Keratinocyte (primary cell): ENCODE measurements at regions not wholly inside any gene's neighbourhood (a gene's known extent, or its start where the extent isn't known, plus 50 kb on each side); places are given as distances from the start of the nearest gene placed in this dataset.

ENCODE experiments used
- DNase-seq: peaks from one replicate; pipeline ENCODE4 v3.0.0-alpha.2; 2011; ENCODE audit warnings: low read depth, missing footprints, low spot score
- FAIRE-seq: peaks from 2 replicates; lab custom pipeline; 2011; peaks lifted over from hg19 to GRCh38; lab: Jason Lieb, UNC
- H2AFZ ChIP-seq: 2 replicates; pipeline ENCODE4 v1.6.0; 2012; ENCODE audit warnings: low read length, control low read depth, inconsistent platforms; ENCODE audit not compliant: control insufficient read depth
- H3K27ac ChIP-seq: 2 replicates; pipeline ENCODE4 v1.5.1; 2011; ENCODE audit warnings: low read length; ENCODE audit not compliant: control insufficient read depth, insufficient read depth
- H3K27me3 ChIP-seq: 3 replicates; pipeline ENCODE4 v1.6.0; 2011; ENCODE audit warnings: low read length; ENCODE audit not compliant: control insufficient read depth, insufficient read depth; ENCODE audit errors: extremely low read depth
- H3K36me3 ChIP-seq, 2 experiments: 2 replicates in 1 of 2; 3 replicates in 1 of 2; pipeline ENCODE4 v1.5.1; 2011; ENCODE audit warnings: low read length in 2 of 2, mild to moderate bottlenecking in 1 of 2; ENCODE audit not compliant: control insufficient read depth in 2 of 2, insufficient read depth in 2 of 2; ENCODE audit errors: extremely low read depth in 1 of 2
- H3K4me1 ChIP-seq: 3 replicates; pipeline ENCODE4 v1.5.1; 2011; ENCODE audit warnings: low read length; ENCODE audit not compliant: control insufficient read depth, insufficient read depth; ENCODE audit errors: extremely low read depth
- H3K4me2 ChIP-seq: 3 replicates; pipeline ENCODE4 v1.6.0; 2011; ENCODE audit warnings: low read depth, low read length; ENCODE audit not compliant: control insufficient read depth, insufficient read depth; ENCODE audit errors: extremely low read depth
- H3K4me3 ChIP-seq, 3 experiments: fragments of 200-600 bp in 1 of 3; sonication (generic) in 1 of 3; 2 replicates in 2 of 3; 3 replicates in 1 of 3; pipeline ENCODE4 v1.5.1; 2011 to 2016; ENCODE audit warnings: low read length in 3 of 3, mild to moderate bottlenecking in 3 of 3, control low read depth in 2 of 3, inconsistent platforms in 1 of 3, low read depth in 1 of 3, mixed read lengths in 1 of 3, mixed run types in 1 of 3, moderate library complexity in 1 of 3; ENCODE audit not compliant: control insufficient read depth in 2 of 3, insufficient read depth in 2 of 3; ENCODE audit errors: extremely low read depth in 1 of 3
- H3K79me2 ChIP-seq: 2 replicates; pipeline ENCODE4 v1.6.0; 2012; ENCODE audit warnings: low read length; ENCODE audit not compliant: control insufficient read depth, insufficient read depth
- H3K9ac ChIP-seq: 3 replicates; pipeline ENCODE4 v1.6.0; 2011; ENCODE audit warnings: low read length; ENCODE audit not compliant: control insufficient read depth, insufficient read depth; ENCODE audit errors: extremely low read depth
- H3K9me1 ChIP-seq: 3 replicates; pipeline ENCODE4 v1.6.0; 2011; ENCODE audit warnings: low read length; ENCODE audit not compliant: control insufficient read depth, insufficient read depth; ENCODE audit errors: extremely low read depth
- H3K9me3 ChIP-seq: 2 replicates; pipeline ENCODE4 v1.5.1; 2012; ENCODE audit warnings: low read depth, low read length; ENCODE audit not compliant: control insufficient read depth
- H4K20me1 ChIP-seq: 3 replicates; pipeline ENCODE4 v1.6.0; 2011; ENCODE audit warnings: low read length; ENCODE audit not compliant: control insufficient read depth, insufficient read depth; ENCODE audit errors: extremely low read depth
- CTCF ChIP-seq, 3 experiments: IDR thresholded peaks in 1 of 3; conservative IDR thresholded peaks in 1 of 3; optimal IDR thresholded peaks in 1 of 3; 2 replicates in 2 of 3; 3 replicates in 1 of 3; pipeline versions ENCODE3 to v1.5.1; 2011; ENCODE audit warnings: low read length in 3 of 3, mild to moderate bottlenecking in 3 of 3, moderate library complexity in 2 of 3, control low read depth in 1 of 3, inconsistent platforms in 1 of 3; ENCODE audit not compliant: insufficient read depth in 2 of 3; ENCODE audit errors: extremely low read depth in 1 of 3
- EZH2 ChIP-seq: IDR thresholded peaks from one replicate; pipeline ENCODE4 v1.6.1; 2012; ENCODE audit warnings: inconsistent platforms, mild to moderate bottlenecking, low read length, moderate library complexity
- dilution Hi-C: fragments of 300-500 bp; cut with MboI; formaldehyde crosslinking; loops from one replicate; pipeline ENCODE4 v1.7.0; 2020; ENCODE audit warnings: low sequenced_read_pairs; ENCODE audit not compliant: extremely low pct_ligation_motif_present

- Histone ChIP-seq H3K4me1 (no peaks in the 10 kb centered on the region), H3K79me2 (no peaks in the 10 kb centered on the region), H3K36me3 (no peaks in the 10 kb centered on the region), H3K27ac (no peak overlapping the region), H3K9me1 (no peaks in the 10 kb centered on the region), H3K27me3 (no peaks in the 10 kb centered on the region), H2AFZ (no peak overlapping the region), H3K4me2 (no peak overlapping the region), H3K9me3 (no peaks in the 10 kb centered on the region), H3K4me3 (no peak overlapping the region), H3K9ac (no peak overlapping the region), H4K20me1 (no peaks in the 10 kb centered on the region)
- DNase-seq: no peak
- dilution Hi-C loops: no loop called here
- FAIRE-seq: no peak
- TF ChIP-seq EZH2 (no peak), CTCF (optimal IDR thresholded peaks at IDR 0.05 in 1 of 3, IDR thresholded peaks at IDR 0.05 in 1 of 3, conservative IDR thresholded peaks at IDR 0.05 in 1 of 3; ENCODE audit: extremely low read depth in 1 of 3, insufficient read depth in 2 of 3, low read length in 3 of 3) (no peak)
Measured at GRCh38 chr2:185919155-185919554, 180.6 kb downstream of the FSIP2 start.

GRCh38 chr2:185921048-185921756, 182.6 kb downstream of the FSIP2 start:
- DNase-seq (no peak), FAIRE-seq (no peak)
- dilution Hi-C loops: no loop called here

GRCh38 chr2:185934232-185934631, 195.6 kb downstream of the FSIP2 start:
- no peak overlapping the region for H3K9ac ChIP-seq
- H3K9me3 ChIP-seq: no peaks in the 10 kb centered on the region
- H3K27ac ChIP-seq: no peak overlapping the region
- H3K9me1 ChIP-seq: no peaks in the 10 kb centered on the region
- no peak for FAIRE-seq
- DNase-seq: no peak
- no peaks in the 10 kb centered on the region for H3K79me2 ChIP-seq
- no peak overlapping the region for H3K4me3 ChIP-seq
- no peaks in the 10 kb centered on the region for H3K27me3 ChIP-seq
- no peak overlapping the region for H3K4me2 ChIP-seq
- TF ChIP-seq CTCF (optimal IDR thresholded peaks at IDR 0.05 in 1 of 3, IDR thresholded peaks at IDR 0.05 in 1 of 3, conservative IDR thresholded peaks at IDR 0.05 in 1 of 3; ENCODE audit: extremely low read depth in 1 of 3, insufficient read depth in 2 of 3, low read length in 3 of 3) (no peak), EZH2 (no peak)
- dilution Hi-C loops: no loop called here
- H3K4me1 ChIP-seq: no peaks in the 10 kb centered on the region
- H3K36me3 ChIP-seq: no peaks in the 10 kb centered on the region
- H2AFZ ChIP-seq: no peak overlapping the region
- H4K20me1 ChIP-seq: no peaks in the 10 kb centered on the region

More at GRCh38 chr2:185921048-185921756, 182.6 kb downstream of the FSIP2 start:
- Histone ChIP-seq H3K4me1 (no peaks in the 10 kb centered on the region), H3K27ac (no peak overlapping the region), H3K4me2 (no peak overlapping the region), H3K36me3 (no peaks in the 10 kb centered on the region), H3K4me3 (no peak overlapping the region), H3K27me3 (no peaks in the 10 kb centered on the region), H4K20me1 (no peaks in the 10 kb centered on the region), H3K9me3 (no peaks in the 10 kb centered on the region), H3K9ac (no peak overlapping the region), H3K79me2 (no peaks in the 10 kb centered on the region), H3K9me1 (no peaks in the 10 kb centered on the region), H2AFZ (no peak overlapping the region)
- TF ChIP-seq EZH2: no peak
